ENCODE measurements at regions not wholly inside any gene's neighbourhood (a gene's known extent, or its start where the extent isn't known, plus 50 kb on each side); places are given as distances from the start of the nearest gene placed in this dataset.

GRCh38 chr4:171025776-171026175 lies 787.4 kb upstream of the GALNTL6 start:
- TF ChIP-seq, protein P1, sequence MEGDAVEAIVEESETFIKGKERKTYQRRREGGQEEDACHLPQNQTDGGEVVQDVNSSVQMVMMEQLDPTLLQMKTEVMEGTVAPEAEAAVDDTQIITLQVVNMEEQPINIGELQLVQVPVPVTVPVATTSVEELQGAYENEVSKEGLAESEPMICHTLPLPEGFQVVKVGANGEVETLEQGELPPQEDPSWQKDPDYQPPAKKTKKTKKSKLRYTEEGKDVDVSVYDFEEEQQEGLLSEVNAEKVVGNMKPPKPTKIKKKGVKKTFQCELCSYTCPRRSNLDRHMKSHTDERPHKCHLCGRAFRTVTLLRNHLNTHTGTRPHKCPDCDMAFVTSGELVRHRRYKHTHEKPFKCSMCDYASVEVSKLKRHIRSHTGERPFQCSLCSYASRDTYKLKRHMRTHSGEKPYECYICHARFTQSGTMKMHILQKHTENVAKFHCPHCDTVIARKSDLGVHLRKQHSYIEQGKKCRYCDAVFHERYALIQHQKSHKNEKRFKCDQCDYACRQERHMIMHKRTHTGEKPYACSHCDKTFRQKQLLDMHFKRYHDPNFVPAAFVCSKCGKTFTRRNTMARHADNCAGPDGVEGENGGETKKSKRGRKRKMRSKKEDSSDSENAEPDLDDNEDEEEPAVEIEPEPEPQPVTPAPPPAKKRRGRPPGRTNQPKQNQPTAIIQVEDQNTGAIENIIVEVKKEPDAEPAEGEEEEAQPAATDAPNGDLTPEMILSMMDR (IDR thresholded peaks at IDR 0.05 in 4 of 5, conservative IDR thresholded peaks at IDR 0.05 in 1 of 5), result no peak
- no peak for TF ChIP-seq POLR2A (IDR thresholded peaks at IDR 0.05)

Measured in gastrocnemius medialis (tissue), 4 donors.